Bone marrow (tissue), 2 donors: ENCODE measurements at regions not wholly inside any gene's neighbourhood (a gene's known extent, or its start where the extent isn't known, plus 50 kb on each side); places are given as distances from the start of the nearest gene placed in this dataset.

Experiments
- DNase-seq, 2 donors: peaks; one replicate each; lab custom pipeline; 2025; lab: John Stamatoyannopoulos, UW

DNA sequence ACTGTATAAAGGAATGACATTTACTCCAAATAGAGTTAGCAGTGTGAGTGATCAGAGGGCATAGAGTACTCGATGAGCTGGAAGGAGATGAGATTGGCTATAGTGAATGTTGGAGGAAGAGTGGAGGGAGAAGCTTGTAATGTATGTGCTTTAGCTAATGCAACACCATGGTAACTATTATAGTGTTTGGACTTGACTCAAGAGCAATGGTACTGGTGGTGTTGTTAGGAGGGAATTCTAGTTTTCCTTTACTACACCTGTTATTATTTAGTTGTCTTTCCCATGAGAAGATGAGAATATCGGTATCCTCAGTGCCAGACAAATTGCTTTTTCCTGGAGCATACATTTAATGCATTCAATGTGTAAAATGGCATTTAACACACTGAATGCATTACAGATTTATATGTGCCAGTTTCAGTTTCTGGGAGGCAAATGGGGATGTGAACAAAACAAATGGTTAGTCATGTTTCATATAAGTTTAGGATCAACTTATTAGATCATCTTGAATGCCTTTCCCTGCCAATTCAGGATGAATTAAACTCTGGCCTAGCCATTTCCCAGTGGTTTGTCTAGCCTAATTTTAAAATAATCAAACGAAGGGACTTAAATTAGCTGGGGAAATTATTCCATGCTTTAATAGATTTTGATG, 291.1 kb upstream of the ADAMTS5 start:
- no peak for DNase-seq

DNA sequence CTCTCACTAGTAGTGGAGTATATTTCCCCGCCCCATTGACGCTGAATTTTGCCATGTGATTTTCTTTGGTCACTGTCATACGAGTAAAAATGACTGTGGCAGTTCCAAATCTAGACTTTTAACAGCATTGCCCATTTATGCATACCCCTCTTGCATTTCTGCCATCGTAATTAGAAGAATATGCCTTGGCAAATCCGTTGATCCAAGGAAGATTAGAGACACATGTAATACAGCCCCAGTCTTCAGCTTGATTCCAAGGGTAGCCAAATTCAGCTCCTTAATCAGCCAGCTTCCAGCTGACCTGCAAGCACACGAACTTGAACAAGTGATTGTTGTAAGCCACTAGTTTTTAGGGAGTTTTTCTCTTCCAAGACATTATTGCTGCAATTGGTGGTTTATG, 290.3 kb upstream of the ADAMTS5 start:
- no peak for DNase-seq

- no peak for DNase-seq
These were observed 284.9 kb upstream of the ADAMTS5 start for GRCh38 chr21:27251752-27252151.

DNA sequence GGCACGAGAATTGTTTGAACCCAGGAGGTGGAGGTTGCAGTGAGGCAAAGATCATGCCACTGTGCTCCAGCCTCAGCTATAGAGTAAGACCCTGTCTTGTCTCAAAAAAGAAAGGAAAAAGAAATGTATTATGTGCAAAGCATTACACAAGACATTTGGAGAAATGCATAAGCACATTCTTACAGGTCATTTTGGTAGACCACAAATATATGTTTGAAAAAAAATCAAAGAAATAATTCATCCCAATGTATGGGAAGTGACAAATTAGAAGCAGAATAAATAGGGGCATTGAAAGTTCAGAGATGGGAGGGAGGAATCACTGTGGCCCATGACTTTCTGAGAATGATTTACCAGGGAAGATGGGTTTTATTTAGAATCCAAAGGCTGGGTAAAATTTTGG, 283.5 kb upstream of the ADAMTS5 start:
- no peak for DNase-seq

GRCh38 chr21:27248814-27249213, 281.9 kb upstream of the ADAMTS5 start:
- no peak for DNase-seq

DNA sequence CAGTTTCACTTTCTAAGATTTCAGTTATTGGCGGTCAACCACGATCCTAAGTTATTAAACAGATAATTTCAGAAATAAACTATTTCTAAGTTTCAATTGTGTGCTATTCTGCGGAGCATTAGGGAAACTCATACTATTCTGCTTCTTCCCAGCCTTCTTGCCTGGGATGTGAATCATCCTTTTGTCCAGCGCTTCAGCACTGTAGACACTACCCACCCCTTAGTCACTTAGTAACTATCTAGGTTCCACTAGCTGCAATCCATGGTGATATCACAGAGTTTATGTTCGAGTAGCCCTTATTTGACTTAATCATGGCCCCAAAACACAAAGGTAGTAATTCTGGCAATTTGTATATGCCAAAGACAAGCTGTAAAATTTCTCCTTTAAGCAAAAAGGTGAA, 279.9 kb upstream of the ADAMTS5 start:
- DNase-seq = no peak

DNA sequence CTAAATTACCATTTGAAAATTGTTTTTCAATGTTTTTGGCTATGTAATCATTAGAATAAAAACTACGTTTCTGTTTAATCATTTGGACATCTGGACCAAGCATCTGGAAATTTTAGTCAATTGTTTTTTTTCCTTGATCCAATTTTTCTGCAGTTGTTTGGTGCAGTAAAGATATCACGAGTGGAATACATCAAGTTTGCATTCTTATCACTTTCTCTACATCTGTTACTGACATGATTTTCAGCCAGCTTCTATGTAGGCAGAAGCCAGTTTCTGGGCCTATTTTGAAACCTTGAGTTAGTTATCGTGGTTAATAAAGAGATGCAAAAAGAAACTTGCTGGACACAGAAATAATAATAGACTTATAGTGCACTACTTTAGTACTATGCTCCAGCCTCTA, 277.9 kb upstream of the ADAMTS5 start:
- DNase-seq = no peak

- no peak for DNase-seq
These were observed 277.5 kb upstream of the ADAMTS5 start for GRCh38 chr21:27244352-27244751.

- no peak for DNase-seq
These were observed 274.0 kb upstream of the ADAMTS5 start for GRCh38 chr21:27240839-27241238.

GRCh38 chr21:27233514-27234115, 266.7 kb upstream of the ADAMTS5 start:
- DNase-seq = no peak

DNA sequence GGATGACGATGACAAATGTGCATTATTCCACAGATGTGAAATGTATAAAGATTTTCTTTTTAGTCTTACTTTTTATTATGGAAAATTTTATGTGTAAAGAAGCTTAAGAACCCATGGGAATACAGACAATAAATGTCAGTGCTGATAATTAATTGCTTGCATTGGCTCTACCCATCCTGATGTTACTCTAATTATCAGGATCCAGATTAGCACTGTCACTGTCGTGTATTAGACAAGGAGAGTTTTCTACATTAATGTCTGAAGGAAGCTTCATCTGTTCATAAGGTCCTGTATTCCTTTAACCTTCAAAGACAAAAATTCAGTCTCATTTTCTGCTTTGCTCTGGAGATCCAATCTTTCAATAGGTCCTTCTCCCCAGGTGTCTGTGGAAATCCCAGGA, 259.1 kb upstream of the ADAMTS5 start:
- DNase-seq = no peak

DNA sequence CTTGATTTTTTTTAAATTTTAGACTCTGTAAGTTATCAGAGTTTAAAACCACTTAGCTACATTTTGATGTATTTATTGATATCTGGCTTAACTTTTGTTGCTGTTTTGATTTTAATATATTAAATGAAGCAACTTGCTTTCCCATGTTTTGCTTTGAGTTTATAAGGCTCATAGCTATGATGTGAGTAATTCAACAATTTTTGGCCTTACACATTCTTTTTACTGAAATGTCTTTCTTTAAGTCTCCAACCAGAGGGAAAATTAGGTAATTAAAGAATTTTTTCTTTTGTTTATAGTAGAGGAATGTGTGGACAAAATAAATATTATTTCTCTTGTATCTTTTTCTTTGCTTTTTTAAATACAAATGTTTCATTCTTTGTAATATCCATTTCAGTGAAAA, 258.3 kb upstream of the ADAMTS5 start:
- DNase-seq = no peak

DNA sequence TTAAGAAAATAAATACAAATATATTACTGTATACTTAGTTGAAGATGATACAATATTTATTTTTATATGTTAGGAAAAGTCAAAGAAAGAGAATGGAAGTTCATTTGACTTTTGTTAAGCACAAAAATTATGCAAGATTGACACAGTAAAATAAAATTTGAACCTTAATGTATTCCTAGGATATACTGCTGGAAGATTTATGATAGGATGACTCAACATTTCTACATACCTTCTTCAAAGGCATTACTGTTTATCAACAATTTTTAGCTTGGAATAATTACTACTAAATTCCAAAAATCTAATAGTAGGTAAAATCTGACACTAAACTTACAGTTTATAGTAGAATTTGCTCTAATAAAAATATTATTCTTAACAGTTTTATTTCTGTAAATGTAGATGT, 257.3 kb upstream of the ADAMTS5 start:
- no peak for DNase-seq

DNA sequence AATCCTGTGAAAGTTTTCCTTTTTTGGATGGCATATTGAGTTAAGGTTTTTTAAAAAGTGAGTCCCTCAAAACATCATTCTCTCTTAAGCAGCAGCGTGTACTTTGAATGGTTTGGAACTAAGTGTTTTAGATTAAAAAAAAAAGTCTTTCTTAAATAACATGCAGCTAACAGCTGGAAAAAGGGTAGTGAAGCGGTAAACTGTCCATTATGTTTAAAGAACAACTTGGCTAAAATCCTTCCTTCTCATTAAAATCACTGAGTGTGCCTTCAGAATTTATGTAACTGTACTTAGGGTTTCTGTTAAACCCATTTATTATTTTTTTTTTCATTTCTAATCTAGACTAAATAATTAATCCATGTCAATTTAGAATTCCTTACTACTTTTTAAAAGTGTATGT, 254.2 kb upstream of the ADAMTS5 start:
- DNase-seq = no peak

GRCh38 chr21:27220416-27220815, 253.5 kb upstream of the ADAMTS5 start:
- DNase-seq = no peak

- DNase-seq = no peak
These were observed 252.2 kb upstream of the ADAMTS5 start for GRCh38 chr21:27219068-27219467.

- DNase-seq = no peak
These were observed 246.4 kb upstream of the ADAMTS5 start for GRCh38 chr21:27213303-27213702.

DNA sequence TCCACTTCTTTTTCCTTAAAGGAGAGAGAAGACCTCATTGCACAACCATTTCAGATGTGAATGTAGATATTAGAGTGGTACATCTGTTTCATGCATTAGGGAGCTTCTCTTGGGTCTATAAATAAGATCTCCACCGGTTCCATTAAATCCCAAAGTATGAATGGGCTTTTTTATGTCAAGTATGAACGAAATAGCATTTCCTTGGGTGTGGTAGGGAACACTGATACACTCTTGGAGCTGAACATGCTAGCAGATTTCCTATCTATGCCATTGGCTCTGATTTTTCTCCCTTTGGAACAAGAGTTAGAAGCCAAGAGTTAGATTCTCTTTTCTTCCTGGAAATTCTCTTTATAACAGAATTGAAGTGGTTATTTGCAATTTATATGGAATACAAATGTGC, 245.6 kb upstream of the ADAMTS5 start:
- no peak for DNase-seq

- no peak for DNase-seq
These were observed 242.7 kb upstream of the ADAMTS5 start for GRCh38 chr21:27209546-27209945.

GRCh38 chr21:27206368-27206982, 239.6 kb upstream of the ADAMTS5 start:
- no peak for DNase-seq

- no peak for DNase-seq
These were observed 235.4 kb upstream of the ADAMTS5 start for GRCh38 chr21:27202301-27202700.

DNA sequence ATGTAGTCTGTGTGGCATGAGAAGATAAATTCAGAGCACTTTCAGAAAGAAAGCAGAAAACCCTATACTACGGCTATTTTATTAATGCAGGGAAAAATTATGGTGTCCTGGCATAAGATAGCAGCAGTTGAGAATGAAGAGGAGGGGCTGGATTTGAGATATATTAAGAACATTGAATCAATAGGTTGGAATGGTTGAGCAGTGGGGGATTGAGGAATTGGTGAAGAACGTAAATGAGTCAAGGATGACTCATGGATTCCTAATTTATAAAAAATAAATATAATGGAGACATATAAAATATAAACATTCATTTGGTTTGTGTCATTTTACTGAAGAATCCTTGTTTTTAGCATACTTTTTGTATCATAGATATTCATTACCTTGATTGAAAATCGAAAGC, 234.3 kb upstream of the ADAMTS5 start:
- no peak for DNase-seq

GRCh38 chr21:27196651-27197050, 229.8 kb upstream of the ADAMTS5 start:
- no peak for DNase-seq
